Activated CD8-positive, alpha-beta T cell treated with anti-CD3 and anti-CD28 coated beads for 36 hours (primary cell): ENCODE measurements at regions not wholly inside any gene's neighbourhood (a gene's known extent, or its start where the extent isn't known, plus 50 kb on each side); places are given as distances from the start of the nearest gene placed in this dataset.

Experiments
- ATAC-seq: fragments of 200-7000 bp; cut with Tn5 transposase; one replicate; pipeline ENCODE4 v1.10.0; 2021; ENCODE audit warnings: mild to moderate bottlenecking, moderate library complexity
- CTCF ChIA-PET: fragments of 350-600 bp; sonication (Branson Sonifier 250); formaldehyde crosslinking; loops from one replicate; lab custom pipeline; 2021; ENCODE audit warnings: antibody characterized with exemption; lab: Charles Lee
- POLR2A ChIA-PET: fragments of 350-600 bp; sonication (Branson Sonifier 250); formaldehyde crosslinking; loops from one replicate; lab custom pipeline; 2021; ENCODE audit warnings: antibody characterized with exemption; lab: Charles Lee
- DNase-seq: peaks from one replicate; pipeline ENCODE4 v3.0.0-alpha.2; 2020
- H3K27ac Mint-ChIP-seq: one replicate; pipeline ENCODE4 v1.8.0; 2021; ENCODE audit warnings: mild to moderate bottlenecking, mixed read lengths
- H3K27me3 Mint-ChIP-seq: one replicate; pipeline ENCODE4 v1.8.0; 2021; ENCODE audit warnings: mixed read lengths
- H3K36me3 Mint-ChIP-seq: one replicate; pipeline ENCODE4 v1.8.0; 2021; ENCODE audit warnings: low read depth, mixed read lengths
- H3K4me1 Mint-ChIP-seq: one replicate; pipeline ENCODE4 v1.8.0; 2021; ENCODE audit warnings: low read depth, mixed read lengths
- H3K4me3 Mint-ChIP-seq: one replicate; pipeline ENCODE4 v1.8.0; 2021; ENCODE audit warnings: mild to moderate bottlenecking, moderate library complexity, mixed read lengths
- H3K9me3 Mint-ChIP-seq: one replicate; pipeline ENCODE4 v1.8.0; 2021; ENCODE audit warnings: mixed read lengths
- CTCF ChIP-seq: fragments of 200-600 bp; IDR thresholded peaks from one replicate; pipeline ENCODE4 v1.8.0; 2022; ENCODE audit warnings: antibody characterized with exemption, mild to moderate bottlenecking
- intact Hi-C: fragments of 100-400 bp; cut with micrococcal nuclease; formaldehyde crosslinking; loops from one replicate; pipeline ENCODE4 v1.10.0; 2022

- H3K27me3 Mint-ChIP-seq = no peaks in the 10 kb centered on the region
- no peak for ATAC-seq
- peaks cover 30% of the 10 kb centered on the region for H3K9me3 Mint-ChIP-seq
- no peaks in the 10 kb centered on the region for H3K36me3 Mint-ChIP-seq
- CTCF ChIA-PET = no interaction called here
- intact Hi-C loops = no loop called here
- no peak for TF ChIP-seq CTCF
- H3K27ac Mint-ChIP-seq = no peak overlapping the region
- POLR2A ChIA-PET = no interaction called here
- no peak overlapping the region for H3K4me3 Mint-ChIP-seq
- DNase-seq = no peak
- no peaks in the 10 kb centered on the region for H3K4me1 Mint-ChIP-seq
These were observed 671.8 kb upstream of the SLC39A10 start for GRCh38 chr2:194985258-194985657.

GRCh38 chr2:194962254-194962653 lies 694.8 kb upstream of the SLC39A10 start:
- H3K27me3 Mint-ChIP-seq = no peaks in the 10 kb centered on the region
- peaks cover 17% of the 10 kb centered on the region for H3K9me3 Mint-ChIP-seq
- CTCF ChIA-PET = interaction anchor here (0.9 kb wide), 1 partner anchor 9 kb away, joined by 3 read pairs; no protein-coding TSS in a partner anchor
- H3K27ac Mint-ChIP-seq = no peak overlapping the region
- no peaks in the 10 kb centered on the region for H3K36me3 Mint-ChIP-seq
- no peaks in the 10 kb centered on the region for H3K4me1 Mint-ChIP-seq
- TF ChIP-seq CTCF = no peak
- POLR2A ChIA-PET = no interaction called here
- H3K4me3 Mint-ChIP-seq = no peak overlapping the region
- DNase-seq = no peak
- ATAC-seq = no peak
- intact Hi-C loops = no loop called here

- ATAC-seq (no peak), DNase-seq (no peak)
- intact Hi-C loops = no loop called here
- Mint-ChIP-seq H3K27ac (no peak overlapping the region), H3K9me3 (peaks cover 5% of the 10 kb centered on the region), H3K27me3 (no peaks in the 10 kb centered on the region), H3K4me1 (no peaks in the 10 kb centered on the region), H3K36me3 (no peaks in the 10 kb centered on the region), H3K4me3 (no peak overlapping the region)
- ChIA-PET CTCF (no interaction called here), POLR2A (no interaction called here)
- TF ChIP-seq CTCF = no peak
These were observed 702.8 kb upstream of the SLC39A10 start for GRCh38 chr2:194954218-194954617.

- no peaks in the 10 kb centered on the region for H3K27me3 Mint-ChIP-seq
- no peak for DNase-seq
- CTCF ChIA-PET = no interaction called here
- intact Hi-C loops = no loop called here
- no peak overlapping the region for H3K27ac Mint-ChIP-seq
- H3K36me3 Mint-ChIP-seq = no peaks in the 10 kb centered on the region
- H3K9me3 Mint-ChIP-seq = no peaks in the 10 kb centered on the region
- no peak for TF ChIP-seq CTCF
- no peak overlapping the region for H3K4me3 Mint-ChIP-seq
- H3K4me1 Mint-ChIP-seq = no peaks in the 10 kb centered on the region
- POLR2A ChIA-PET = no interaction called here
- no peak for ATAC-seq
These were observed 710.2 kb upstream of the SLC39A10 start for GRCh38 chr2:194946826-194947225.

GRCh38 chr2:194938066-194938465 lies 719.0 kb upstream of the SLC39A10 start:
- ChIA-PET POLR2A (no interaction called here), CTCF (no interaction called here)
- no peaks in the 10 kb centered on the region for H3K36me3 Mint-ChIP-seq
- H3K9me3 Mint-ChIP-seq = no peaks in the 10 kb centered on the region
- ATAC-seq (no peak), DNase-seq (no peak)
- H3K4me3 Mint-ChIP-seq = no peak overlapping the region
- no peak overlapping the region for H3K27ac Mint-ChIP-seq
- H3K4me1 Mint-ChIP-seq = no peaks in the 10 kb centered on the region
- intact Hi-C loops = no loop called here
- TF ChIP-seq CTCF = no peak
- no peaks in the 10 kb centered on the region for H3K27me3 Mint-ChIP-seq
